Panc1 (cell line): ENCODE measurements at regions not wholly inside any gene's neighbourhood (a gene's known extent, or its start where the extent isn't known, plus 50 kb on each side); places are given as distances from the start of the nearest gene placed in this dataset.

Experiments
- ATAC-seq: fragments of 200-7000 bp; cut with Tn5 transposase; 2 replicates; pipeline ENCODE4 v1.9.1; 2020; ENCODE audit warnings: mild to moderate bottlenecking, moderate library complexity
- BruUV-seq: library from RNA; stranded (reverse); fragments of 400-500 nt; replicated peaks from 2 replicates; lab custom pipeline; 2021; lab: Mats Ljungman, UMichigan
- CTCF ChIA-PET: fragments of 300-600 bp; sonication (Branson Sonifier 250); formaldehyde crosslinking; loops from one replicate; lab custom pipeline; 2022; ENCODE audit warnings: antibody characterized with exemption; lab: Charles Lee
- POLR2A ChIA-PET: fragments of 300-600 bp; sonication (Branson Sonifier 250); formaldehyde crosslinking; loops from one replicate; lab custom pipeline; 2022; ENCODE audit warnings: antibody characterized with exemption; lab: Charles Lee
- DNase-seq: peaks from one replicate; pipeline ENCODE4 v3.0.0-alpha.2; 2010; ENCODE audit warnings: low read depth, low spot score
- H3K27ac ChIP-seq: 2 replicates; pipeline ENCODE4 v1.5.1; 2011; ENCODE audit warnings: mild to moderate bottlenecking, low read length, inconsistent platforms
- H3K27me3 ChIP-seq: fragments of 200-500 bp; sonication (Bioruptor generic); 2 replicates; pipeline ENCODE4 v1.6.0; 2014; ENCODE audit warnings: low read length, inconsistent platforms; ENCODE audit not compliant: control insufficient read depth, insufficient read depth
- H3K36me3 ChIP-seq: fragments of 200-500 bp; sonication (Bioruptor generic); 2 replicates; pipeline ENCODE4 v1.5.1; 2014; ENCODE audit warnings: inconsistent platforms, mild to moderate bottlenecking, low read length, moderate library complexity; ENCODE audit not compliant: control insufficient read depth, insufficient read depth
- H3K4me1 ChIP-seq: 2 replicates; pipeline ENCODE4 v1.5.1; 2011; ENCODE audit warnings: inconsistent platforms, mild to moderate bottlenecking, low read length, moderate library complexity; ENCODE audit not compliant: control insufficient read depth, insufficient read depth
- H3K4me3 ChIP-seq, 2 experiments: 2 replicates each; pipeline ENCODE4 v1.5.1; 2011 to 2012; ENCODE audit warnings: low read depth in 2 of 2, low read length in 2 of 2, mild to moderate bottlenecking in 2 of 2, inconsistent platforms in 1 of 2, moderate library complexity in 1 of 2
- H3K9me3 ChIP-seq: fragments of 200-500 bp; sonication (Bioruptor generic); 2 replicates; pipeline ENCODE4 v1.5.1; 2014; ENCODE audit warnings: low read depth, mild to moderate bottlenecking, inconsistent platforms, low read length, moderate library complexity; ENCODE audit not compliant: control insufficient read depth, insufficient read depth
- POLR2AphosphoS5 ChIP-seq: IDR thresholded peaks from 2 replicates; pipeline ENCODE4 v1.6.1; 2012; ENCODE audit warnings: mild to moderate bottlenecking, low read depth, low read length, moderate library complexity
- SIN3A ChIP-seq: IDR thresholded peaks from 2 replicates; pipeline ENCODE4 v1.6.1; 2012; ENCODE audit warnings: low read depth, mild to moderate bottlenecking, low read length, moderate library complexity, borderline replicate concordance; ENCODE audit not compliant: insufficient read depth
- TCF7L2 ChIP-seq: IDR thresholded peaks from 2 replicates; pipeline ENCODE4 v1.6.1; 2011; ENCODE audit warnings: mild to moderate bottlenecking, low read depth, low read length, inconsistent platforms
- in situ Hi-C: cut with HindIII; loops from 2 replicates; pipeline ENCODE4 v1.10.0; 2016; ENCODE audit warnings: low sequenced_read_pairs, low pct_unique_long_range_greater_than_20kb
- intact Hi-C: fragments of 100-400 bp; cut with micrococcal nuclease; formaldehyde crosslinking; loops from one replicate; pipeline ENCODE4 v1.10.0; 2022; ENCODE audit not compliant: unreplicated experiment
- TF ChIP-seq, protein P1 (sequence below), 2 experiments: IDR thresholded peaks; 2 replicates each; pipeline ENCODE4 v1.6.1; 2011 to 2012; ENCODE audit warnings: low read depth in 2 of 2, control low read depth in 1 of 2, low read length in 1 of 2, mild to moderate bottlenecking in 1 of 2, moderate library complexity in 1 of 2; ENCODE audit not compliant: insufficient read depth in 1 of 2
- TF ChIP-seq, protein P2 (sequence below): fragments of 450-650 bp; IDR thresholded peaks from 2 replicates; pipeline ENCODE4 v1.5.1; 2017; ENCODE audit warnings: mild to moderate bottlenecking

- POLR2A ChIA-PET = no interaction called here
- intact Hi-C loops (no loop called here), in situ Hi-C loops (no loop called here)
- Histone ChIP-seq H3K9me3 (no peaks in the 10 kb centered on the region), H3K4me1 (no peaks in the 10 kb centered on the region), H3K27ac (no peak overlapping the region), H3K36me3 (no peaks in the 10 kb centered on the region), H3K4me3 (no peak overlapping the region), H3K27me3 (no peaks in the 10 kb centered on the region)
- no peak for DNase-seq
- ATAC-seq = peak; percentile 85; the same call in 1 of the 2 replicates
- CTCF ChIA-PET = no interaction called here
- TF ChIP-seq, protein P1, sequence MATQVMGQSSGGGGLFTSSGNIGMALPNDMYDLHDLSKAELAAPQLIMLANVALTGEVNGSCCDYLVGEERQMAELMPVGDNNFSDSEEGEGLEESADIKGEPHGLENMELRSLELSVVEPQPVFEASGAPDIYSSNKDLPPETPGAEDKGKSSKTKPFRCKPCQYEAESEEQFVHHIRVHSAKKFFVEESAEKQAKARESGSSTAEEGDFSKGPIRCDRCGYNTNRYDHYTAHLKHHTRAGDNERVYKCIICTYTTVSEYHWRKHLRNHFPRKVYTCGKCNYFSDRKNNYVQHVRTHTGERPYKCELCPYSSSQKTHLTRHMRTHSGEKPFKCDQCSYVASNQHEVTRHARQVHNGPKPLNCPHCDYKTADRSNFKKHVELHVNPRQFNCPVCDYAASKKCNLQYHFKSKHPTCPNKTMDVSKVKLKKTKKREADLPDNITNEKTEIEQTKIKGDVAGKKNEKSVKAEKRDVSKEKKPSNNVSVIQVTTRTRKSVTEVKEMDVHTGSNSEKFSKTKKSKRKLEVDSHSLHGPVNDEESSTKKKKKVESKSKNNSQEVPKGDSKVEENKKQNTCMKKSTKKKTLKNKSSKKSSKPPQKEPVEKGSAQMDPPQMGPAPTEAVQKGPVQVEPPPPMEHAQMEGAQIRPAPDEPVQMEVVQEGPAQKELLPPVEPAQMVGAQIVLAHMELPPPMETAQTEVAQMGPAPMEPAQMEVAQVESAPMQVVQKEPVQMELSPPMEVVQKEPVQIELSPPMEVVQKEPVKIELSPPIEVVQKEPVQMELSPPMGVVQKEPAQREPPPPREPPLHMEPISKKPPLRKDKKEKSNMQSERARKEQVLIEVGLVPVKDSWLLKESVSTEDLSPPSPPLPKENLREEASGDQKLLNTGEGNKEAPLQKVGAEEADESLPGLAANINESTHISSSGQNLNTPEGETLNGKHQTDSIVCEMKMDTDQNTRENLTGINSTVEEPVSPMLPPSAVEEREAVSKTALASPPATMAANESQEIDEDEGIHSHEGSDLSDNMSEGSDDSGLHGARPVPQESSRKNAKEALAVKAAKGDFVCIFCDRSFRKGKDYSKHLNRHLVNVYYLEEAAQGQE (IDR thresholded peaks at IDR 0.05; ENCODE audit: insufficient read depth in 1 of 2, low read depth in 2 of 2, low read length in 1 of 2) = no peak
- no peak for TF ChIP-seq SIN3A
- no peak for TF ChIP-seq TCF7L2
- no peak for TF ChIP-seq POLR2AphosphoS5
- TF ChIP-seq, protein P2, sequence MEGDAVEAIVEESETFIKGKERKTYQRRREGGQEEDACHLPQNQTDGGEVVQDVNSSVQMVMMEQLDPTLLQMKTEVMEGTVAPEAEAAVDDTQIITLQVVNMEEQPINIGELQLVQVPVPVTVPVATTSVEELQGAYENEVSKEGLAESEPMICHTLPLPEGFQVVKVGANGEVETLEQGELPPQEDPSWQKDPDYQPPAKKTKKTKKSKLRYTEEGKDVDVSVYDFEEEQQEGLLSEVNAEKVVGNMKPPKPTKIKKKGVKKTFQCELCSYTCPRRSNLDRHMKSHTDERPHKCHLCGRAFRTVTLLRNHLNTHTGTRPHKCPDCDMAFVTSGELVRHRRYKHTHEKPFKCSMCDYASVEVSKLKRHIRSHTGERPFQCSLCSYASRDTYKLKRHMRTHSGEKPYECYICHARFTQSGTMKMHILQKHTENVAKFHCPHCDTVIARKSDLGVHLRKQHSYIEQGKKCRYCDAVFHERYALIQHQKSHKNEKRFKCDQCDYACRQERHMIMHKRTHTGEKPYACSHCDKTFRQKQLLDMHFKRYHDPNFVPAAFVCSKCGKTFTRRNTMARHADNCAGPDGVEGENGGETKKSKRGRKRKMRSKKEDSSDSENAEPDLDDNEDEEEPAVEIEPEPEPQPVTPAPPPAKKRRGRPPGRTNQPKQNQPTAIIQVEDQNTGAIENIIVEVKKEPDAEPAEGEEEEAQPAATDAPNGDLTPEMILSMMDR = peak; percentile 45
- no TSS peak for BruUV-seq
Observed at GRCh38 chr4:123244137-123244536, 152.5 kb upstream of the SPRY1 start.

DNA sequence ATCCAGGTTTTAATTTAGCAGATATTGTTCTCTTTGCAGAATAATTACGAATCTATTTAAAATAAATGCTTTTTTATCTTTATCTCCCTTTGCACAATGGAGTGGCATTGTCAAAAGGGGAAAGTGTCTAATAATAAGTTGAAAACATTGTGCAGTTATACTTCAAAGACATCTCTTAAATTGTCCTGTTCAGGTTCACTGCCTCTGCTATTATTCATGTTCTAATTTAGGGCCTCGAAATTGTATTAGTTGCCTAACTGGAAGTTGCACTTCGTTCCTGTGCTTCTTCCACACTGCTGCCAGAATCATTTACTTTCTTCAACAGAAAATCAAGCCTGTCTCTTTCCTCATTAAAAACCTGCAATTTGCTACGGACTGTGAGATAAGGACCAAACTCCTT is 150.5 kb upstream of the SPRY1 start:
- TF ChIP-seq POLR2AphosphoS5 = no peak
- no peak for TF ChIP-seq TCF7L2
- TF ChIP-seq, protein P2 = no peak
- Histone ChIP-seq H3K4me1 (no peaks in the 10 kb centered on the region), H3K27ac (no peak overlapping the region), H3K4me3 (no peak overlapping the region), H3K9me3 (no peaks in the 10 kb centered on the region), H3K27me3 (no peaks in the 10 kb centered on the region), H3K36me3 (no peaks in the 10 kb centered on the region)
- ATAC-seq = no peak
- ChIA-PET CTCF (no interaction called here), POLR2A (no interaction called here)
- intact Hi-C loops (no loop called here), in situ Hi-C loops (no loop called here)
- no peak for DNase-seq
- BruUV-seq = no TSS peak
